SK-N-SH (cell line): ENCODE measurements at regions not wholly inside any gene's neighbourhood (a gene's known extent, or its start where the extent isn't known, plus 50 kb on each side); places are given as distances from the start of the nearest gene placed in this dataset.

Experiments used
- CTCF ChIA-PET: fragments of 300-600, 350-600 bp; formaldehyde crosslinking; extraction: SDS; loops from one replicate; lab custom pipeline; 2021; lab: Yijun Ruan, JAX
- POLR2A ChIA-PET: fragments of 350-600 bp; sonication (Branson Sonifier 250); formaldehyde crosslinking; extraction: SDS; loops from one replicate; lab custom pipeline; 2020; ENCODE audit warnings: antibody characterized with exemption, inconsistent platforms; lab: Yijun Ruan, JAX
- DNase-seq: peaks from one replicate; pipeline ENCODE4 v3.0.0; 2012
- H2AFZ ChIP-seq: fragments of 200-600 bp; sonication (generic); 2 replicates; pipeline ENCODE4 v1.8.1; 2016; ENCODE audit warnings: antibody characterized with exemption, mild to moderate bottlenecking, low read depth
- H3F3A ChIP-seq: fragments of 200-600 bp; sonication (generic); replicated peaks from 2 replicates; pipeline ENCODE3; 2016; ENCODE audit warnings: antibody characterized with exemption, mild to moderate bottlenecking; ENCODE audit not compliant: insufficient read depth
- H3K27ac ChIP-seq, 2 experiments: fragments of 200-500 bp in 1 of 2; fragments of 200-600 bp in 1 of 2; sonication (Bioruptor generic) in 1 of 2; sonication (generic), shearing (Covaris generic) in 1 of 2; 2 replicates each; pipeline versions ENCODE4 v1.5.1 to v1.6.1; 2014 to 2016; ENCODE audit warnings: low read depth in 2 of 2, inconsistent platforms in 1 of 2, low read length in 1 of 2, mild to moderate bottlenecking in 1 of 2, mixed read lengths in 1 of 2
- H3K27me3 ChIP-seq: fragments of 200-600 bp; sonication (generic), shearing (Covaris generic); 2 replicates; pipeline ENCODE4 v1.6.1; 2016; ENCODE audit warnings: mixed run types; ENCODE audit not compliant: insufficient read depth
- H3K36me3 ChIP-seq, 2 experiments: fragments of 200-500 bp in 1 of 2; fragments of 200-600 bp in 1 of 2; sonication (Bioruptor generic) in 1 of 2; sonication (generic) in 1 of 2; replicated peaks in 1 of 2; 2 replicates each; pipeline versions ENCODE3 to v1.5.1; 2014 to 2016; ENCODE audit warnings: low read length in 1 of 2, mild to moderate bottlenecking in 1 of 2; ENCODE audit not compliant: insufficient read depth in 2 of 2, control insufficient read depth in 1 of 2
- H3K4me1 ChIP-seq, 2 experiments: fragments of 200-500 bp in 1 of 2; fragments of 200-600 bp in 1 of 2; sonication (Bioruptor generic) in 1 of 2; sonication (generic), shearing (Covaris generic) in 1 of 2; 2 replicates each; pipeline versions ENCODE4 v1.5.1 to v1.6.1; 2014 to 2016; ENCODE audit warnings: low read depth in 1 of 2, low read length in 1 of 2, mixed run types in 1 of 2; ENCODE audit not compliant: insufficient read depth in 2 of 2, control insufficient read depth in 1 of 2
- H3K4me2 ChIP-seq: fragments of 200-600 bp; sonication (generic), shearing (Covaris generic); 2 replicates; pipeline ENCODE4 v1.6.1; 2017; ENCODE audit warnings: mixed run types
- H3K4me3 ChIP-seq, 2 experiments: fragments of 200-500 bp in 1 of 2; fragments of 200-600 bp in 1 of 2; sonication (Bioruptor generic) in 1 of 2; sonication (generic), shearing (Covaris generic) in 1 of 2; 2 replicates each; pipeline versions ENCODE4 v1.5.1 to v1.8.1; 2014 to 2016; ENCODE audit warnings: low read depth in 2 of 2, inconsistent platforms in 1 of 2, low read length in 1 of 2, mild to moderate bottlenecking in 1 of 2, mixed read lengths in 1 of 2, moderate library complexity in 1 of 2
- H3K79me2 ChIP-seq: fragments of 200-600 bp; sonication (generic); 2 replicates; pipeline ENCODE4 v1.8.1; 2017; ENCODE audit warnings: mild to moderate bottlenecking; ENCODE audit not compliant: insufficient read depth
- H3K9ac ChIP-seq: fragments of 200-600 bp; sonication (generic); 2 replicates; pipeline ENCODE4 v1.6.1; 2017; ENCODE audit warnings: mixed run types
- H3K9me2 ChIP-seq: fragments of 200-600 bp; sonication (generic); 2 replicates; pipeline ENCODE4 v1.6.1; 2017; ENCODE audit warnings: mixed run types
- H3K9me3 ChIP-seq: fragments of 200-600 bp; sonication (generic); 2 replicates; pipeline ENCODE4 v1.6.1; 2017; ENCODE audit warnings: mixed run types, mild to moderate bottlenecking, moderate library complexity
- H4K20me1 ChIP-seq: fragments of 200-600 bp; sonication (generic); 2 replicates; pipeline ENCODE4 v1.6.1; 2017; ENCODE audit warnings: mild to moderate bottlenecking, mixed run types; ENCODE audit not compliant: insufficient read depth
- CHD2 ChIP-seq: fragments of 150-350 bp; IDR thresholded peaks from 2 replicates; pipeline ENCODE4 v1.6.1; 2018; ENCODE audit warnings: low read length; ENCODE audit not compliant: partially characterized antibody
- CTCF ChIP-seq: fragments of 200-600 bp; sonication (generic); IDR thresholded peaks from 2 replicates; pipeline ENCODE4 v1.6.1; 2017; ENCODE audit warnings: antibody characterized with exemption, mild to moderate bottlenecking, moderate library complexity
- ELF1 ChIP-seq: IDR thresholded peaks from 2 replicates; pipeline ENCODE4 v1.4.0; 2012
- FOSL2 ChIP-seq: IDR thresholded peaks from 2 replicates; pipeline ENCODE4 v1.4.0; 2012; ENCODE audit warnings: low read depth, mild to moderate bottlenecking, moderate library complexity, borderline replicate concordance
- FOXJ3 ChIP-seq: sonication (generic); formaldehyde crosslinking; IDR thresholded peaks from 2 replicates; pipeline ENCODE4 v1.5.1; 2020; ENCODE audit warnings: mild to moderate bottlenecking, missing genetic modification reagents
- GABPA ChIP-seq: IDR thresholded peaks from 2 replicates; pipeline ENCODE4 v1.4.0; 2012; ENCODE audit warnings: low read depth, mild to moderate bottlenecking
- GATA2 ChIP-seq: sonication (generic); formaldehyde crosslinking; IDR thresholded peaks from 2 replicates; pipeline ENCODE4 v1.5.0; 2020; ENCODE audit warnings: mild to moderate bottlenecking, missing genetic modification reagents
- IRF3 ChIP-seq: fragments of 150-350 bp; IDR thresholded peaks from 2 replicates; pipeline ENCODE4 v1.6.1; 2016; ENCODE audit warnings: mild to moderate bottlenecking, low read depth, low read length
- MEF2A ChIP-seq: IDR thresholded peaks from 2 replicates; pipeline ENCODE4 v1.4.0; 2012; ENCODE audit warnings: low read depth, borderline replicate concordance
- MXI1 ChIP-seq: IDR thresholded peaks from 2 replicates; pipeline ENCODE4 v1.6.1; 2012; ENCODE audit warnings: mild to moderate bottlenecking, low read depth, low read length, improper control_type of control experiment
- NRF1 ChIP-seq: IDR thresholded peaks from 2 replicates; pipeline ENCODE4 v1.6.1; 2012; ENCODE audit warnings: low read depth, mild to moderate bottlenecking, low read length
- POLR2AphosphoS5 ChIP-seq: IDR thresholded peaks from 2 replicates; pipeline ENCODE4 v1.6.1; 2012; ENCODE audit warnings: low read depth, low read length
- RAD21 ChIP-seq: IDR thresholded peaks from 2 replicates; pipeline ENCODE4 v1.6.1; 2012; ENCODE audit warnings: mild to moderate bottlenecking, low read length
- RCOR1 ChIP-seq: fragments of 150-350 bp; IDR thresholded peaks from 2 replicates; pipeline ENCODE4 v1.6.1; 2017; ENCODE audit warnings: antibody characterized with exemption, low read length
- REST ChIP-seq: IDR thresholded peaks from 2 replicates; pipeline ENCODE4 v1.6.1; 2012; ENCODE audit warnings: mild to moderate bottlenecking, low read depth, low read length, moderate library complexity
- RFX5 ChIP-seq: IDR thresholded peaks from 2 replicates; pipeline ENCODE4 v1.6.1; 2012; ENCODE audit warnings: mild to moderate bottlenecking, improper control_type of control experiment, low read length
- SIN3A ChIP-seq: IDR thresholded peaks from 2 replicates; pipeline ENCODE4 v1.6.1; 2012; ENCODE audit warnings: low read depth, mild to moderate bottlenecking, low read length, moderate library complexity, borderline replicate concordance
- TAF1 ChIP-seq: IDR thresholded peaks from 2 replicates; pipeline ENCODE4 v1.6.1; 2012; ENCODE audit warnings: low read depth, mild to moderate bottlenecking, low read length, moderate library complexity, borderline replicate concordance
- TCF12 ChIP-seq: IDR thresholded peaks from 2 replicates; pipeline ENCODE4 v1.4.0; 2012
- TEAD4 ChIP-seq: IDR thresholded peaks from 2 replicates; pipeline ENCODE4 v1.4.0; 2012; ENCODE audit warnings: mild to moderate bottlenecking, borderline replicate concordance; ENCODE audit not compliant: insufficient read depth
- USF2 ChIP-seq: fragments of 150-350 bp; IDR thresholded peaks from 2 replicates; pipeline ENCODE4 v1.6.1; 2017; ENCODE audit warnings: antibody characterized with exemption, low read length, low read depth, borderline replicate concordance
- YY1 ChIP-seq: IDR thresholded peaks from 2 replicates; pipeline ENCODE4 v1.4.0; 2012; ENCODE audit warnings: low read depth, mild to moderate bottlenecking
- WGBS: methylation state at CpG from one replicate; pipeline ENCODE4 v1.1.6; 2017; ENCODE audit warnings: low lambda C conversion rate; 5-methylcytosine and 5-hydroxymethylcytosine counted together

- no peak for DNase-seq
- no peak overlapping the region for H2AFZ ChIP-seq
- H3K27ac ChIP-seq = no peak overlapping the region
- WGBS = 30% methylated on average over 1 of the region's 1 CpG
- H3K9me3 ChIP-seq = no peaks in the 10 kb centered on the region
- H3F3A ChIP-seq = peaks cover 6% of the 10 kb centered on the region
- H3K4me1 ChIP-seq = peaks cover 3 to 9% of the 10 kb centered on the region in 2 experiments; a peak in 3 of 4 replicates
- H3K36me3 ChIP-seq = no peaks in the 10 kb centered on the region
- no peak overlapping the region for H3K9ac ChIP-seq
- H4K20me1 ChIP-seq = no peaks in the 10 kb centered on the region
- ChIA-PET CTCF (interaction anchor here (1.2 kb wide), 1 partner anchor 100 kb away, joined by 3 read pairs; the partner anchor contains the start of gene PDE5A), POLR2A (no interaction called here)
- H3K9me2 ChIP-seq = no peaks in the 10 kb centered on the region
- no peak for TF ChIP-seq TAF1
- TF ChIP-seq TEAD4 = no peak
- no peak for TF ChIP-seq POLR2AphosphoS5
- no peak for TF ChIP-seq CHD2
- TF ChIP-seq IRF3 = no peak
- TF ChIP-seq FOXJ3 = no peak
- no peak for TF ChIP-seq MEF2A
- no peak for TF ChIP-seq ELF1
- no peak for TF ChIP-seq RFX5
- TF ChIP-seq RCOR1 = no peak
- TF ChIP-seq GATA2 (CRISPR knock-in tag) = no peak
- TF ChIP-seq YY1 = no peak
- H3K79me2 ChIP-seq = no peaks in the 10 kb centered on the region
- no peak overlapping the region for H3K4me3 ChIP-seq
- H3K27me3 ChIP-seq = no peaks in the 10 kb centered on the region
- H3K4me2 ChIP-seq = no peak overlapping the region
Measured at GRCh38 chr4:119728185-119728584, 99.6 kb upstream of the PDE5A start.

- WGBS = 73% methylated on average over 1 of the region's 1 CpG
- H3K4me1 ChIP-seq = peaks cover 3 to 9% of the 10 kb centered on the region in 2 experiments; a peak in 3 of 4 replicates
- CTCF ChIA-PET = interaction anchor here (1.0 kb wide), 1 partner anchor 17 kb away, joined by 5 read pairs; no protein-coding TSS in a partner anchor
Measured at GRCh38 chr4:119726505-119726904, 97.9 kb upstream of the PDE5A start.

More at GRCh38 chr4:119726505-119726904, 97.9 kb upstream of the PDE5A start:
- Histone ChIP-seq H3K9me2 (no peaks in the 10 kb centered on the region), H3K4me3 (no peak overlapping the region), H3K27me3 (no peaks in the 10 kb centered on the region), H3K4me2 (no peak overlapping the region), H3K27ac (no peak overlapping the region), H3K79me2 (no peaks in the 10 kb centered on the region), H3K36me3 (no peaks in the 10 kb centered on the region), H3F3A (peaks cover 6% of the 10 kb centered on the region), H4K20me1 (no peaks in the 10 kb centered on the region), H2AFZ (no peak overlapping the region), H3K9me3 (no peaks in the 10 kb centered on the region), H3K9ac (no peak overlapping the region)
- POLR2A ChIA-PET = no interaction called here
- TF ChIP-seq CTCF (no peak), GATA2 (CRISPR knock-in tag) (no peak), RAD21 (no peak), USF2 (no peak), GABPA (no peak), TAF1 (no peak), TEAD4 (no peak), CHD2 (no peak), TCF12 (no peak), REST (no peak), SIN3A (no peak), FOSL2 (no peak), NRF1 (no peak), MXI1 (no peak)
- no peak for DNase-seq
